ENCODE measurements at regions not wholly inside any gene's neighbourhood (a gene's known extent, or its start where the extent isn't known, plus 50 kb on each side); places are given as distances from the start of the nearest gene placed in this dataset.
"Not testable (repeated sequence)": the region's sequence is repeated elsewhere in the genome, so short reads cannot be mapped to it uniquely, and the experiment has no call there.

GRCh38 chr9:91021656-91022055 is 220.0 kb downstream of the SYK start:
- H3K4me3 ChIP-seq (replicated peaks; ENCODE audit: insufficient read depth, low read length); H3K27ac ChIP-seq (replicated peaks); DNase-seq (ENCODE audit: low read depth in 1 of 2, low spot score in 1 of 2); H3K27me3 ChIP-seq (ENCODE audit: insufficient read depth, poor library complexity, severe bottlenecking): not testable (repeated sequence)
- peak; percentile 28; the same call in 1 of the 2 replicates for TF ChIP-seq SPI1 (IDR thresholded peaks at IDR 0.05; ENCODE audit: borderline replicate concordance, low read depth)

- no peaks in the 10 kb centered on the region for H3K27me3 ChIP-seq (ENCODE audit: insufficient read depth, poor library complexity, severe bottlenecking)
- H3K27ac ChIP-seq (replicated peaks): no peak overlapping the region
- DNase-seq (ENCODE audit: low read depth in 1 of 2, low spot score in 1 of 2): no peak
- TF ChIP-seq REST (IDR thresholded peaks at IDR 0.05; ENCODE audit: insufficient replicate concordance, low read depth): no peak
- no peak for TF ChIP-seq POLR2AphosphoS5 (IDR thresholded peaks at IDR 0.05; ENCODE audit: low read depth)
- no peak for TF ChIP-seq GABPA (IDR thresholded peaks at IDR 0.05; ENCODE audit: low read depth)
- no peak for TF ChIP-seq CTCF (IDR thresholded peaks at IDR 0.05; ENCODE audit: insufficient read depth, low read length)
- TF ChIP-seq SPI1 (IDR thresholded peaks at IDR 0.05; ENCODE audit: borderline replicate concordance, low read depth): no peak
- H3K4me3 ChIP-seq (replicated peaks; ENCODE audit: insufficient read depth, low read length): no peak overlapping the region
Measured at GRCh38 chr9:91023741-91024140, 222.1 kb downstream of the SYK start.

GRCh38 chr9:91024841-91025240 is 223.2 kb downstream of the SYK start:
- H3K27ac ChIP-seq (replicated peaks): no peak overlapping the region
- DNase-seq (ENCODE audit: low read depth in 1 of 2, low spot score in 1 of 2): no peak
- no peaks in the 10 kb centered on the region for H3K27me3 ChIP-seq (ENCODE audit: insufficient read depth, poor library complexity, severe bottlenecking)
- TF ChIP-seq CTCF (IDR thresholded peaks at IDR 0.05; ENCODE audit: insufficient read depth, low read length) (no peak), GABPA (IDR thresholded peaks at IDR 0.05; ENCODE audit: low read depth) (no peak), SPI1 (IDR thresholded peaks at IDR 0.05; ENCODE audit: borderline replicate concordance, low read depth) (no peak), REST (IDR thresholded peaks at IDR 0.05; ENCODE audit: insufficient replicate concordance, low read depth) (no peak), POLR2AphosphoS5 (IDR thresholded peaks at IDR 0.05; ENCODE audit: low read depth) (no peak)
- no peak overlapping the region for H3K4me3 ChIP-seq (replicated peaks; ENCODE audit: insufficient read depth, low read length)

- H3K27ac ChIP-seq (replicated peaks): no peak overlapping the region
- H3K4me3 ChIP-seq (replicated peaks; ENCODE audit: insufficient read depth, low read length): no peak overlapping the region
- H3K27me3 ChIP-seq (ENCODE audit: insufficient read depth, poor library complexity, severe bottlenecking): no peaks in the 10 kb centered on the region
- TF ChIP-seq GABPA (IDR thresholded peaks at IDR 0.05; ENCODE audit: low read depth): no peak
- TF ChIP-seq SPI1 (IDR thresholded peaks at IDR 0.05; ENCODE audit: borderline replicate concordance, low read depth): no peak
- TF ChIP-seq CTCF (IDR thresholded peaks at IDR 0.05; ENCODE audit: insufficient read depth, low read length): no peak
- TF ChIP-seq REST (IDR thresholded peaks at IDR 0.05; ENCODE audit: insufficient replicate concordance, low read depth): no peak
- no peak for DNase-seq (ENCODE audit: low read depth in 1 of 2, low spot score in 1 of 2)
Measured at GRCh38 chr9:91025856-91026255, 224.2 kb downstream of the SYK start.

Data from HL-60 (cell line).